GM21717 (cell line): ENCODE measurements at regions not wholly inside any gene's neighbourhood (a gene's known extent, or its start where the extent isn't known, plus 50 kb on each side); places are given as distances from the start of the nearest gene placed in this dataset.

Experiments
- ATAC-seq: cut with Tn5 transposase; IDR thresholded peaks from one replicate; pipeline ENCODE4 v1.9.1; 2021; ENCODE audit warnings: mild to moderate bottlenecking, moderate library complexity; ENCODE audit not compliant: unreplicated experiment

- no peak for ATAC-seq
Measured at GRCh38 chr2:146950361-146950760, 894.5 kb upstream of the ACVR2A start.

- ATAC-seq: no peak
Measured at GRCh38 chr2:146949400-146949799, 895.4 kb upstream of the ACVR2A start.

GRCh38 chr2:146944601-146945000 is 900.2 kb upstream of the ACVR2A start:
- no peak for ATAC-seq

GRCh38 chr2:146939991-146940685 is 904.7 kb upstream of the ACVR2A start:
- no peak for ATAC-seq

- no peak for ATAC-seq
Measured at GRCh38 chr2:146934921-146935320, 909.9 kb upstream of the ACVR2A start.

- ATAC-seq: no peak
Measured at GRCh38 chr2:146931109-146931508, 913.7 kb upstream of the ACVR2A start.

- ATAC-seq: no peak
Measured at GRCh38 chr2:146927080-146927711, 917.6 kb upstream of the ACVR2A start.

GRCh38 chr2:146918280-146918679 is 926.5 kb upstream of the ACVR2A start:
- ATAC-seq: no peak

- ATAC-seq: no peak
Measured at GRCh38 chr2:146917431-146918042, 927.3 kb upstream of the ACVR2A start.

GRCh38 chr2:146916914-146917313 is 927.9 kb upstream of the ACVR2A start:
- no peak for ATAC-seq

GRCh38 chr2:146913476-146913875 is 931.4 kb upstream of the ACVR2A start:
- ATAC-seq: no peak

- no peak for ATAC-seq
Measured at GRCh38 chr2:146912536-146912935, 932.3 kb upstream of the ACVR2A start.

GRCh38 chr2:146908776-146909175 is 936.1 kb upstream of the ACVR2A start:
- no peak for ATAC-seq

GRCh38 chr2:146898083-146898482 is 946.7 kb upstream of the ACVR2A start:
- no peak for ATAC-seq

GRCh38 chr2:146894514-146894913 is 950.3 kb upstream of the ACVR2A start:
- ATAC-seq: no peak

GRCh38 chr2:146893500-146894041 is 951.3 kb upstream of the ACVR2A start:
- ATAC-seq: no peak

- ATAC-seq: no peak
Measured at GRCh38 chr2:146890491-146890890, 954.3 kb upstream of the ACVR2A start.

GRCh38 chr2:146879882-146880281 is 964.9 kb upstream of the ACVR2A start:
- no peak for ATAC-seq

GRCh38 chr2:146874260-146874658 is 970.6 kb upstream of the ACVR2A start:
- no peak for ATAC-seq

- no peak for ATAC-seq
Measured at GRCh38 chr2:146873646-146874259, 971.1 kb upstream of the ACVR2A start.

GRCh38 chr2:146873056-146873455 is 971.8 kb upstream of the ACVR2A start:
- ATAC-seq: no peak

- no peak for ATAC-seq
Measured at GRCh38 chr2:146870691-146871090, 974.1 kb upstream of the ACVR2A start.
